ENCODE measurements at regions not wholly inside any gene's neighbourhood (a gene's known extent, or its start where the extent isn't known, plus 50 kb on each side); places are given as distances from the start of the nearest gene placed in this dataset.
"Not testable (repeated sequence)": the region's sequence is repeated elsewhere in the genome, so short reads cannot be mapped to it uniquely, and the experiment has no call there.

DNA sequence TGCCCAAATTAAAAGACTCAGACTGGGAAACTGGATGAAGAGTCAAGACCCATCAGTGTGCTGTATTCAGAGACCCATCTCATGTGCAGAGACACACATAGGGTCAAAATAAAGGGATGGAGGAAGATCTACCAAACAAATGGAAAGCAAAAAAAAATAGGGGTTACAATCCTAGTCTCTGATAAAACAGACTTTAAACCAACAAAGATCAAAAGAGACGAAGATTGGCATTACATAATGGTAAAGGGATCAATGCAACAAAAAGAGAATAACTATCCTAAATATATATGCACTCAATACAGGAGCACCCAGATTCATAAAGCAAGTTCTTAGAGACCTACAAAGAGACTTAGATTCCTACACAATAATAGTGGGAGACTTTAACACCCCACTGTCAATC lies 813.0 kb downstream of the SLC6A15 start:
- not testable (repeated sequence) for TF ChIP-seq ASH2L (IDR thresholded peaks at IDR 0.05; ENCODE audit: low read length)
- TF ChIP-seq, protein P1, sequence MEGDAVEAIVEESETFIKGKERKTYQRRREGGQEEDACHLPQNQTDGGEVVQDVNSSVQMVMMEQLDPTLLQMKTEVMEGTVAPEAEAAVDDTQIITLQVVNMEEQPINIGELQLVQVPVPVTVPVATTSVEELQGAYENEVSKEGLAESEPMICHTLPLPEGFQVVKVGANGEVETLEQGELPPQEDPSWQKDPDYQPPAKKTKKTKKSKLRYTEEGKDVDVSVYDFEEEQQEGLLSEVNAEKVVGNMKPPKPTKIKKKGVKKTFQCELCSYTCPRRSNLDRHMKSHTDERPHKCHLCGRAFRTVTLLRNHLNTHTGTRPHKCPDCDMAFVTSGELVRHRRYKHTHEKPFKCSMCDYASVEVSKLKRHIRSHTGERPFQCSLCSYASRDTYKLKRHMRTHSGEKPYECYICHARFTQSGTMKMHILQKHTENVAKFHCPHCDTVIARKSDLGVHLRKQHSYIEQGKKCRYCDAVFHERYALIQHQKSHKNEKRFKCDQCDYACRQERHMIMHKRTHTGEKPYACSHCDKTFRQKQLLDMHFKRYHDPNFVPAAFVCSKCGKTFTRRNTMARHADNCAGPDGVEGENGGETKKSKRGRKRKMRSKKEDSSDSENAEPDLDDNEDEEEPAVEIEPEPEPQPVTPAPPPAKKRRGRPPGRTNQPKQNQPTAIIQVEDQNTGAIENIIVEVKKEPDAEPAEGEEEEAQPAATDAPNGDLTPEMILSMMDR (IDR thresholded peaks at IDR 0.05; ENCODE audit: control extremely low read depth in 1 of 3, insufficient read depth in 1 of 3, low read depth in 1 of 3, low read length in 3 of 3) = not testable (repeated sequence)

Measured in H1 (cell line).